HG03097 (cell line): ENCODE measurements at regions not wholly inside any gene's neighbourhood (a gene's known extent, or its start where the extent isn't known, plus 50 kb on each side); places are given as distances from the start of the nearest gene placed in this dataset.

Source experiments
- ATAC-seq: cut with Tn5 transposase; IDR thresholded peaks from one replicate; pipeline ENCODE4 v1.9.1; 2021; ENCODE audit not compliant: unreplicated experiment, low FRiP score

- ATAC-seq = no peak
These were observed 1169.3 kb upstream of the DDX18 start for GRCh38 chr2:116645155-116645554.

GRCh38 chr2:116668691-116669090 is 1145.8 kb upstream of the DDX18 start:
- no peak for ATAC-seq

DNA sequence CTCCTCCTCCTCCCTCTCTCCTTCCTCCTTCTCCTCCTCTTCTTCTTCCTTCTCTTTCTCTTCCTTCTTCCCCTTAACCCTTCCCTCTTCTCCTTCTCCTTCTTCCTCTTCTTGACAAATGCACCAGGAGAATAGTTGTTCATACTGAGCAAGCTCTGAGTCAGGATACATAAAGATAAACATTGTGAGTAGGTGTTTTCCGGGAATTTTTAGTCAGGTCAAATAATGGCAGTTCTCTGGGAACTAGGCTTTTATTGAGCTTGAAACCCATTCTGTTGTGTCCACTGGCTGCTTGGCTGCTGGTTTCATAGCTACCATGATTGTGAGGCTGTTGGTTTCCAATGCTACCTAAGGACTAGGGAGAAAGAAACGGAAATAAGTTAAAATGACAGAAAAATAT is 1144.7 kb upstream of the DDX18 start:
- ATAC-seq = no peak

DNA sequence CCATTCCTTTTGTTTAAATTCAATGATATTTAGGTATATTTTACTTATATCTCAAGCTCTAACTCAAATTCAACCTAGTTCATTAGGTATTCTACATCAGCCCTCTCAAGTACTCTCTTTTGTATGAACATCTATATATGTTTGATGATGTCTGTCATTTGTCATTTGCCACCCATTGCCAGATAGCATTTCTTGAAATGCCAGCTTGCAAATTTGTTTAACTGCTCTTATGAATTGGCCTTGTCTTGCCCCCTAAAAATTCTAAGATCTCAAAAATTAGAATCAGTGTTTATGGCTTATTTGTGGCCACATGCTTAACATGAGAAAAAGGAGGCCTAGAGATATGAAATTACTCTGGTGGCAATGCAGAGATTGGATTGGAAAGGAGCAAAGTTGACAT is 1140.3 kb upstream of the DDX18 start:
- ATAC-seq = no peak

DNA sequence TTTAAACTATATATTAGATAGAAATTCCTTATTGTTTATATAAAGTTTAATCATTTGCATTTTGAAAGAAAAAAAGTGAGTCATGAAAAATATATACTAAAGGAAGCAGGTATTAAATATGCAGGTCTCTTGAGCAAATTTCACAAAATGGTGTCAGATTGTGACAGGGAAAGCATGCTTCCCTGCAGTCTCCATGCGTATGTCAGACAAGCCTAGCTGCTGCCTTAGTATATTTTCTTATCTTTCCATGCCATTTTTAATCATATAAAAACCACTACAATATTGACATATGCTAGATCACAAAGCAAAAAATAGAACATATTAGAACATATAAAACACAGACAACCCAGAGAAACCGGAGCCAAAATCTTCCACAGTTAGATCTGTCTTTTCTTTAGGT is 1137.7 kb upstream of the DDX18 start:
- no peak for ATAC-seq

DNA sequence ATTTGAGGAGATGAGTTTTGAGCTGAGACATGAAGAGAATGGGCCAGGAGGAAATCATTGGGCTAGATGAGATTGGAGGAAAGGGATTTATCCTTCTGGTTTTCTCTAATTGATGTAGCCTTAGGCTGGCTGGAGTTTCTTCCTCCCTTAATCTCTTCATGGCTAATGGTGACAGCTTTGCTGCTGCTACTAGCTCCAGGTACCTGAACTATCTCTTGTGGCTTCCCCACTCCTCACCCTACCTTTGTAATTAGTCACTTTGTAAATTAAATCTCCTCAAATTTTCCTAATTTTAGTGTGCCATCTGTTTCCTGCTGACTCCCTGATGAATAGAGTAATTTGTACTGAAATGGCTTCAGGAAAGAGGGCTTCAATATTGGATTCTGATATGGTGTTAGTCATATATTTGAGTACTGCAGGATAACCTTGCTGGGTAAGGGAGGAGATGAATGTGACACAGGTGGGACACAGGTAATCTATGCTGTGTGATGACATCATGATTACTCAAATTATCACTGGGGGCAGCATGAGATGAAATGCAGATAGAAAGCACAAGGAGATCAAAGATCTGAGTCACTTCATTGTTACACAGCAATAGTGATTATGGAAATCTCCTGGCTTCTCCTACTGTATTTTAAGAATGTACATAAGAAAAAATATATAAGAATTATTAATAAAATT is 1134.1 kb upstream of the DDX18 start:
- ATAC-seq = no peak

DNA sequence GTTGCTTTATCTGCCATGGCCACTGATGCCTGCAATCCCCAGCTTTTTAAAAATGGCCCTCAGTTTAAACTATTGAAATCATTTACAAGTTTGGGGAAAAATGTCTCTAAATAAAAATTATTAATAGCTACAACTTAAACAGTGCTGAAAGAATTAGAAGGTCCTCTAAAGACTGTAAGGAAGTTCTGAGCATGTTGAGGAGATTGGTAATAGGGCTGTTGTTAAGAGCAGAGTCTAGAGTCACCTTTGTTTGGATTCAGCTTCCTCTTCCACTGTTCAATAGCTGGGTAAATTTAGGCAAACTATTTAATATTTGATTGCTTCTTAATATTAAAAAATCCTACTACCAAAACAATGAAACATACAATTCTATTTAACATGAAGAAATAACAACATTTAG is 1127.1 kb upstream of the DDX18 start:
- no peak for ATAC-seq

DNA sequence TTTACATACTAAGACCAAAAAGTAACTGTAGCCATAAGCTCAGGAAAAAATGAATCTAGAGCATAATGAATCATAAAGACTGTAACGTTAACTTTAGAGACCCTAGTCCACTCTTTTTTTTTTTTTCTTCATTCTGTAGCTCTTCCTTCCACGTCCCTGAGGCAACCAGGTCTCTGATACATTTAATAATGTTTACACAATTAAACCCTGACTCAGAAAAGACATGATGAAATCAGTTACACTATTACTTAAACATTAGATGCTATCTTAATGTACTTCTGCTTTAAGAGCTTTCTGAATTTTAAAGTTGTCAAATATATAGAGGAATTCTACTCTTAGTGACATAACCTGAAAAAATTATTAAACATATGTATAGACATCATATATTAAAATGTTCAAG is 1121.5 kb upstream of the DDX18 start:
- no peak for ATAC-seq

DNA sequence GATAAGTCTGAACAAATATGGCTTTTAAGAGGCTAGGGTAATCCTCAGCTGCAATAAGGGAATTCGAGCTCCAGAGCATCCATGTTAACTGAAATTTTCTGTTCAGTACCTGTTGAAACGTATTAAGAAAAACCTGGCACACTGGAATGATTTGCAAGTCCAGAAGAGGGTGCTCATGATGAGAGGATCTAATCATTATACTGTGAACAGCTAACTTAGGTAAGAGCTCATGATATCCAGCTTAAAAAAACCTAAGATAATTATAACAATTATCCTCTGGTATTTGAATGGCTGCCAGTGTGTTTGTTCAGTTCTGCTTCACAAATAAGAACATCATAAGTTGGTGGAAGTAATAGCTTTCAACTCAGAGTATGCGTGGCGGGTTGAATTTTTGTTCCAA is 1118.3 kb upstream of the DDX18 start:
- no peak for ATAC-seq

DNA sequence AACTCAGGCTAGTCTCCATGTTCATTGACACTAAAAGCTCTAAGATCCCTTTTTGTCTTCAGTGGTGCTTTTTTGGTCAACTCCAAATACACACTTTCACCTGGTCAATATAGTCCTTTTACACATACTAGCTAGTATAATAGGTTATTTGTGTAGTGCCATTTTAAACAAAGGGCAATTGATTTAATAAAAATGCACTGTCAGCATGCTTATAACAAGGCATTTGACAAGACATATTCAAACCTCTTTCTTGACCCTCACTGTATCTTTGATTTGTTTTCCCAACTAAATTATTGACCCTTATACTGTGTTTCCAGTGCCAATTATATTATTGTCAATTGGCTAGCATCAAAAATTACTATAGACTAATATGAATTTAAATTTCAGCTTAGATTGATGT is 1117.6 kb upstream of the DDX18 start:
- ATAC-seq = no peak

DNA sequence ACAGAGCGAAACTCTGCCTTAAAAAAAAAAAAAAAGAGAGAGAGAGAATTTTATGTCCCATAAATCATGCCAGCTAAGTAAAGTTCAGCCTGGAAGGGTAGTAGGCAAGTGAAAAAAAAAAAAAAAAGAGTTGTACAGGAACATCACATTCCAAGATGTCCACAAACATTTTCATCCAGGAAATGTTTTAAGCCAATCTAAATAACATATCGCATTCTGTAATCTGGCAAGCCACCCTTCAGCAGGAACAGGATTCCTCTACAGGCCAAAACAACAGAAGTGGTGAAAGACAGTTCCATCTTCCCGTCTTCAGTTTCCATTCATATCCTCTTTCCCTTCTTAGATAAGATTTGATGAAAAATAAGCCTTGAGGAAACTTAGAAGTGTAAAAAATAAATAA is 1108.1 kb upstream of the DDX18 start:
- no peak for ATAC-seq

DNA sequence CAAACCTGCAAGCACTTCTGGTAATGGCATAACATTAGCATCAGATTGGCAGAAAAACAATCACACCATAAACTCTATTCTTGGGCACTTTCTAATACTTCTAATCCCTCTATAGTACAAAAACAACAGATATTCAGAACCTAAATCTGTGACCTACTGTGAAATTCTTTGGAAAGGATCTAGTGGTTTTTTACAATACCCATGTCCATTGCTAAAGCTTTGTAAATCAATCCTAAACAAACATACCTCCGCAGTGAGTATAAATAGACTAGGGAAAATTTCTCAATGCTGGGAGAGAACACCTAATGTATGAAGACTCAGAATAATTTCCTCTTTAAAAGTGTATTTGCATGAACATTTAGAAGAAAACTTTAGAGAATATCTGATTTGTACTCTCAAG is 1098.5 kb upstream of the DDX18 start:
- no peak for ATAC-seq

GRCh38 chr2:116716444-116716843 is 1098.0 kb upstream of the DDX18 start:
- ATAC-seq = no peak

- no peak for ATAC-seq
These were observed 1096.7 kb upstream of the DDX18 start for GRCh38 chr2:116717832-116718231.

- ATAC-seq = no peak
These were observed 1096.0 kb upstream of the DDX18 start for GRCh38 chr2:116718451-116718850.

DNA sequence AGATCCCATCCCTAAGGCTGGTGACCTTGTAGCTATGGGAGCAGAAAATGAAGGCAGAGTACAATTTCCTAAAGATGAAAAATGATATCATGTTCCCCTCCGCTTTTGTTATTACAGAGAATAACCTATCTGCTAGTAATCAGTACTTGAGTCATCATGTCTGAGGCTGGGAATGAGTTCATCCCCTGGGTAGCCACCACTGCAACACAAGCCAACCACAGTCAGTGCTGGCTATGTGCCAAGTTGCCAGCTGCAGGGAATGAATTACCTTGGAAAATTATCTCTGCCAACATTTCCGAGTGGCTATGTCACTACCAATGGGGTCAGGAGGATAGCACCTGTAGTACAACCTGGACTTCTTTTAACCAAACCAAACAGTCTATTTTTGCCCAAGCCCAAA is 1094.7 kb upstream of the DDX18 start:
- no peak for ATAC-seq

DNA sequence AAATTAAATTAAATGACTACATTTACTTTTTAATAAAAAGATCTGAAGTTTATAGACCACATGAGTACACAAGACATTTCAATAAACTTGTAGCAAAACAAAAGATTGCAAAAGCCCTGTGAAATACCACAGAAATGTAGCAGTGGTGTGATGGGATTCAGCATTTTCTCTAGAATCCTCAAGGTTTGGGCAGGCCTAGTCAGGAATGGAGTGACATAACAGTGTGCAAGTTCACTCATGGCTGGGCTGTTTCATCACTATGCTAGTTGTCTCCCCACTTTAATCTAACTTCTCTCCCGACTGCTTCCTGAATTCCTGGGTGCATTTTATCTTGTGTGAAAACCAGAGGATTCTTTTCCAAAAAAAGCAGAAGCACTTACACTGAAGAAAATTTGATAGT is 1089.9 kb upstream of the DDX18 start:
- no peak for ATAC-seq

- no peak for ATAC-seq
These were observed 1082.2 kb upstream of the DDX18 start for GRCh38 chr2:116732322-116732721.

GRCh38 chr2:116733699-116734098 is 1080.8 kb upstream of the DDX18 start:
- ATAC-seq = no peak

DNA sequence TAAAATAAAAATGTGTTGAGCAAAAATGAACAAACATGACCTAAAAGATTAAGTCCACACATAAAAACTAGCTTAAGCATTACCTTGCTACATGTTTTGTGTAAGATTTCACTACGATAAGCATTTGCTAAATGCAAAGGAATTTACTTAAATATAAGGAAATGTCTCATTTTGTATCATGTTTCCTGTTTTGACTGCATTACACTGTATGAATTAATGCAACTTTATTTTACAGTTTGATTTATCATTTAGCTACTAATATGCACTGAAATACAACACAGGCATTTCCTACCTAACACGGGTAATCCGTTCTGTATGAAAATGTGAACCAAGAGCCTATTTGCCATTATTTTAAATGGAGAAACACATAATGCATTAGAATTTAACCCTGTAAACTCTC is 1076.5 kb upstream of the DDX18 start:
- ATAC-seq = no peak

GRCh38 chr2:116747103-116747502 is 1067.4 kb upstream of the DDX18 start:
- no peak for ATAC-seq

GRCh38 chr2:116749994-116750393 is 1064.5 kb upstream of the DDX18 start:
- ATAC-seq = no peak
